ENCODE measurements at regions not wholly inside any gene's neighbourhood (a gene's known extent, or its start where the extent isn't known, plus 50 kb on each side); places are given as distances from the start of the nearest gene placed in this dataset.

DNA sequence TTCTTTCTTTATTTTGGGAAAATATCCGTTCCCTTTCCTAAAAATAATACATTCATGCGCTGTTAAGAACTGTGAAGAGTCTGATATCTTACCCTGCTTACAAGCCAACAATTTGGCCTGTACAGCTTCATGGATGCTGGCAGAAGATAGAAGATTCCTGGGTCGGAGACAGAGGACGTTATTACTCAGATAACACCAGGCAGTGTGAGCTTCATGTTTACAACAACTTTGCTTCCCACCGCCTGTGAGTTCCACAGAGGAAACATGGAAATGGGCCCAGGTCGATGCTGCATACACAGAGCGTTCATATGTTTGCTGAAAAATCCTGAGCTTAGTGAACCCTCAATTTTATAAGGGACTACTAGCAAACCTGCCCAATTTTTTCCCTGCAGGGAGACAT is 705.6 kb upstream of the SEL1L start:
- no TSS peak for BruUV-seq (replicated peaks)
- no peaks in the 10 kb centered on the region for H3K36me3 ChIP-seq (ENCODE audit: control insufficient read depth in 2 of 2, extremely low read depth in 1 of 2, insufficient read depth in 2 of 2, low read length in 2 of 2)
- FAIRE-seq (no peak), DNase-seq (ENCODE audit: low read depth, low spot score) (no peak)
- H3K27ac ChIP-seq (ENCODE audit: insufficient read depth, low read depth, low read length) = no peak overlapping the region
- no peak overlapping the region for H3K4me3 ChIP-seq (replicated peaks in 1 of 3; ENCODE audit: insufficient read depth in 1 of 3, low read depth in 1 of 3, low read length in 3 of 3)
- H3K9ac ChIP-seq (replicated peaks; ENCODE audit: extremely low read depth, insufficient read depth, low read length) = no peak overlapping the region
- H3K9me1 ChIP-seq (replicated peaks; ENCODE audit: control insufficient read depth, extremely low read depth, insufficient read depth, low read length) = no peaks in the 10 kb centered on the region
- intact Hi-C loops (cut with micrococcal nuclease) (no loop called here), dilution Hi-C loops (cut with MboI; ENCODE audit: extremely low pct_ligation_motif_present, low sequenced_read_pairs) (no loop called here)
- H3K4me2 ChIP-seq (ENCODE audit: insufficient read depth, low read length) = no peak overlapping the region
- H2AFZ ChIP-seq (ENCODE audit: low read depth, low read length) = no peak overlapping the region
- no peaks in the 10 kb centered on the region for H3K4me1 ChIP-seq (ENCODE audit: control insufficient read depth, extremely low read depth, insufficient read depth, low read length)
- no peak for TF ChIP-seq EZH2 (IDR thresholded peaks at IDR 0.05; ENCODE audit: borderline replicate concordance, low read depth, low read length, severe bottlenecking)
- TF ChIP-seq FOS (IDR thresholded peaks at IDR 0.05; ENCODE audit: borderline replicate concordance, insufficient read depth, low read length) = no peak
- TF ChIP-seq POLR2AphosphoS5 (IDR thresholded peaks at IDR 0.05; ENCODE audit: insufficient read depth, low read depth, low read length) = no peak
- TF ChIP-seq POLR2A (IDR thresholded peaks at IDR 0.05; ENCODE audit: low read depth, low read length) = no peak
- no peak for TF ChIP-seq MYC (IDR thresholded peaks at IDR 0.05; ENCODE audit: low read depth, low read length)
- TF ChIP-seq, protein P1, sequence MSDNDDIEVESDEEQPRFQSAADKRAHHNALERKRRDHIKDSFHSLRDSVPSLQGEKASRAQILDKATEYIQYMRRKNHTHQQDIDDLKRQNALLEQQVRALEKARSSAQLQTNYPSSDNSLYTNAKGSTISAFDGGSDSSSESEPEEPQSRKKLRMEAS (IDR thresholded peaks at IDR 0.05; ENCODE audit: insufficient read depth, insufficient read length) = no peak
- no peak for TF ChIP-seq GATA2 (IDR thresholded peaks at IDR 0.05; ENCODE audit: insufficient read depth, insufficient read length, low read depth, low read length)
- H3K79me2 ChIP-seq (ENCODE audit: control insufficient read depth, insufficient read depth, low read length) = no peaks in the 10 kb centered on the region
- ChIA-PET POLR2A (no interaction called here), CTCF (no interaction called here)
- no peaks in the 10 kb centered on the region for H4K20me1 ChIP-seq (replicated peaks; ENCODE audit: control insufficient read depth, extremely low read depth, insufficient read depth, low read length)
- no peaks in the 10 kb centered on the region for H3K9me3 ChIP-seq (replicated peaks; ENCODE audit: control insufficient read depth, insufficient read depth, low read length)
- H3K27me3 ChIP-seq (ENCODE audit: control insufficient read depth in 2 of 2, insufficient read depth in 2 of 2, low read length in 2 of 2) = no peaks in the 10 kb centered on the region

DNA sequence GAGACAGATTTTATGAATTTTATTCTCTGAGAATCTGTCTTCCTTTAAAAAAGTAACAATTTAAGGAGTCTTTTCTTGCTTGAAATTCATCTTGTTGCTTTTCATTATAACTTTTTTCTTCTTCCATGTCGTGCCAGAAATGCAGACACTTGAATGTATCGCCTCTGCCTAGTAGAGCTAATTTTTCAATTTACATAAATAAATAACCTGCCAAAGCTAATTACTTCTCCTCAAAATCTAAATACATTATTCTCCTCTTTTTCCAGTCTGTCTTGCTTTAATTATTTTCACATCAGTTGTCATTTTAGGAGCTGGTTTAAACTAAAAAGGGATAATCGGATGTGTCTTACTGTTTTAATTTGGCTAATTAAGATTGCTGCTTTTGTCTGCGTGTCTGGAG is 711.1 kb upstream of the SEL1L start:
- no peaks in the 10 kb centered on the region for H3K4me1 ChIP-seq (ENCODE audit: control insufficient read depth, extremely low read depth, insufficient read depth, low read length)
- no peak for DNase-seq (ENCODE audit: low read depth, low spot score)
- intact Hi-C loops (cut with micrococcal nuclease) (no loop called here), dilution Hi-C loops (cut with MboI; ENCODE audit: extremely low pct_ligation_motif_present, low sequenced_read_pairs) (no loop called here)
- no TSS peak for BruUV-seq (replicated peaks)
- H3K4me2 ChIP-seq (ENCODE audit: insufficient read depth, low read length) = no peak overlapping the region
- H4K20me1 ChIP-seq (replicated peaks; ENCODE audit: control insufficient read depth, extremely low read depth, insufficient read depth, low read length) = no peaks in the 10 kb centered on the region
- CTCF ChIA-PET = no interaction called here
- H3K9me1 ChIP-seq (replicated peaks; ENCODE audit: control insufficient read depth, extremely low read depth, insufficient read depth, low read length) = no peaks in the 10 kb centered on the region
- H3K9ac ChIP-seq (replicated peaks; ENCODE audit: extremely low read depth, insufficient read depth, low read length) = no peak overlapping the region
- no peak overlapping the region for H3K27ac ChIP-seq (ENCODE audit: insufficient read depth, low read depth, low read length)
- no peaks in the 10 kb centered on the region for H3K36me3 ChIP-seq (ENCODE audit: control insufficient read depth in 2 of 2, extremely low read depth in 1 of 2, insufficient read depth in 2 of 2, low read length in 2 of 2)
- no peak overlapping the region for H3K4me3 ChIP-seq (replicated peaks in 1 of 3; ENCODE audit: insufficient read depth in 1 of 3, low read depth in 1 of 3, low read length in 3 of 3)
- TF ChIP-seq, protein P1 (IDR thresholded peaks at IDR 0.05; ENCODE audit: insufficient read depth, insufficient read length) = no peak
- no peak for TF ChIP-seq POLR2AphosphoS5 (IDR thresholded peaks at IDR 0.05; ENCODE audit: insufficient read depth, low read depth, low read length)
- no peak for TF ChIP-seq JUN (IDR thresholded peaks at IDR 0.05; ENCODE audit: borderline replicate concordance, insufficient read depth, insufficient read length, low read depth)
- no peak for TF ChIP-seq POLR2A (IDR thresholded peaks at IDR 0.05; ENCODE audit: low read depth, low read length)
- TF ChIP-seq, protein P2, sequence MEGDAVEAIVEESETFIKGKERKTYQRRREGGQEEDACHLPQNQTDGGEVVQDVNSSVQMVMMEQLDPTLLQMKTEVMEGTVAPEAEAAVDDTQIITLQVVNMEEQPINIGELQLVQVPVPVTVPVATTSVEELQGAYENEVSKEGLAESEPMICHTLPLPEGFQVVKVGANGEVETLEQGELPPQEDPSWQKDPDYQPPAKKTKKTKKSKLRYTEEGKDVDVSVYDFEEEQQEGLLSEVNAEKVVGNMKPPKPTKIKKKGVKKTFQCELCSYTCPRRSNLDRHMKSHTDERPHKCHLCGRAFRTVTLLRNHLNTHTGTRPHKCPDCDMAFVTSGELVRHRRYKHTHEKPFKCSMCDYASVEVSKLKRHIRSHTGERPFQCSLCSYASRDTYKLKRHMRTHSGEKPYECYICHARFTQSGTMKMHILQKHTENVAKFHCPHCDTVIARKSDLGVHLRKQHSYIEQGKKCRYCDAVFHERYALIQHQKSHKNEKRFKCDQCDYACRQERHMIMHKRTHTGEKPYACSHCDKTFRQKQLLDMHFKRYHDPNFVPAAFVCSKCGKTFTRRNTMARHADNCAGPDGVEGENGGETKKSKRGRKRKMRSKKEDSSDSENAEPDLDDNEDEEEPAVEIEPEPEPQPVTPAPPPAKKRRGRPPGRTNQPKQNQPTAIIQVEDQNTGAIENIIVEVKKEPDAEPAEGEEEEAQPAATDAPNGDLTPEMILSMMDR (IDR thresholded peaks at IDR 0.05; ENCODE audit: extremely low read depth in 1 of 2, insufficient read depth in 1 of 2, low read depth in 1 of 2, low read length in 2 of 2) = no peak
- TF ChIP-seq MYC (IDR thresholded peaks at IDR 0.05; ENCODE audit: low read depth, low read length) = no peak
- TF ChIP-seq GATA2 (IDR thresholded peaks at IDR 0.05; ENCODE audit: insufficient read depth, insufficient read length, low read depth, low read length) = no peak
- no peak for TF ChIP-seq EZH2 (IDR thresholded peaks at IDR 0.05; ENCODE audit: borderline replicate concordance, low read depth, low read length, severe bottlenecking)
- no peak for TF ChIP-seq FOS (IDR thresholded peaks at IDR 0.05; ENCODE audit: borderline replicate concordance, insufficient read depth, low read length)
- H3K9me3 ChIP-seq (replicated peaks; ENCODE audit: control insufficient read depth, insufficient read depth, low read length) = peaks cover 4% of the 10 kb centered on the region
- H2AFZ ChIP-seq (ENCODE audit: low read depth, low read length) = no peak overlapping the region
- FAIRE-seq = no peak
- POLR2A ChIA-PET = no interaction called here
- H3K27me3 ChIP-seq (ENCODE audit: control insufficient read depth in 2 of 2, insufficient read depth in 2 of 2, low read length in 2 of 2) = no peaks in the 10 kb centered on the region
- H3K79me2 ChIP-seq (ENCODE audit: control insufficient read depth, insufficient read depth, low read length) = no peaks in the 10 kb centered on the region
